HUES48 (cell line): ENCODE measurements at regions not wholly inside any gene's neighbourhood (a gene's known extent, or its start where the extent isn't known, plus 50 kb on each side); places are given as distances from the start of the nearest gene placed in this dataset.
"Not testable (repeated sequence)": the region's sequence is repeated elsewhere in the genome, so short reads cannot be mapped to it uniquely, and the experiment has no call there.

Experiments
- H3K27ac ChIP-seq: one replicate; pipeline ENCODE4 v1.7.0; 2013; ENCODE audit warnings: low read depth, low read length, inconsistent platforms
- H3K27me3 ChIP-seq: 2 replicates; pipeline ENCODE4 v1.6.1; 2013; ENCODE audit warnings: mild to moderate bottlenecking, low read length; ENCODE audit not compliant: control insufficient read depth, insufficient read depth
- H3K36me3 ChIP-seq: 2 replicates; pipeline ENCODE4 v1.6.1; 2013; ENCODE audit warnings: low read length; ENCODE audit not compliant: control insufficient read depth, insufficient read depth
- H3K4me1 ChIP-seq: 2 replicates; pipeline ENCODE4 v1.6.1; 2013; ENCODE audit warnings: mild to moderate bottlenecking, low read length; ENCODE audit not compliant: control insufficient read depth, insufficient read depth
- H3K4me3 ChIP-seq: 2 replicates; pipeline ENCODE4 v1.5.1; 2013; ENCODE audit warnings: mild to moderate bottlenecking, low read depth, low read length
- H3K9ac ChIP-seq: 2 replicates; pipeline ENCODE4 v1.6.1; 2013; ENCODE audit warnings: mild to moderate bottlenecking, low read depth, low read length, moderate library complexity
- H3K9me3 ChIP-seq: 2 replicates; pipeline ENCODE4 v1.6.1; 2013; ENCODE audit warnings: low read length; ENCODE audit not compliant: control insufficient read depth, insufficient read depth

DNA sequence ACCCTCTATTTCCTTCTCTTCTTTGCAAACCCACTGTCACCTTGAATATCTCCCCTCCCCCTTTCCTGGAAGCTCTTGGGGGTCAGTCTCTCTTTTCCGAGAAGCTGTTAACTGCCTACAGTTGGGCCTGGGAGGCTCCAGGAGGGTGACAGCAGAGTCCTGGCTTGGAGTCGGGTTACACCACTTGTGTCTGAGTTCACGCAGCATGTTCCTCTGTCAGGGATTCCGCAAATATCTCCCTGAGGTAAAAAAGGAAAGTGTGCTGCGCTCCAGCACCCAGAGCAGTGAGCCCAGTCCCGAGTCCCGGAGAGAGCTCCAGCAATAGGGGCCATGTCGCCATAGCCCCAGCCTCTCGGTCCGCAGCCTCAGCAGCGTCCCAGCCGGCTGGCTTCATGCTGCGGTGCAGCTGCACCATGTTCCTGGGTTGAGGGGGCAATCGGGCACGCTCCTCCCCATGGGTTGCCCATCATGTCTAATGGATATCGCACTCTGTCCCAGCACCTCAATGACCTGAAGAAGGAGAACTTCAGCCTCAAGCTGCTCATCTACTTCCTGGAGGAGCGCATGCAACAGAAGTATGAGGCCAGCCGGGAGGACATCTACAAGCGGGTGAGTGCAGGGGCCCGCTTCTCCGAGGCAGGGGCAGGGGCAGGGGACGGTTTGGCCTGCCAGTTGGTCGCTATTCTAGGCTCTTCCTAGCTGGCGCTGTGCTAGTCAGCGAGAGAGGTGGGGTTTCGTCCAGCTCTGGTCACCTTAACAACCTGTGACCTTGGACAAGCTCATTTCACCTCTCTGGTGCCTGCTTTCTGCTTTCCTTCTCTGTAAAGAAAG, 101.3 kb upstream of the SEC22B start:
- H3K4me1 ChIP-seq, H3K4me3 ChIP-seq, H3K27me3 ChIP-seq, H3K9ac ChIP-seq, H3K36me3 ChIP-seq, H3K9me3 ChIP-seq, H3K27ac ChIP-seq: not testable (repeated sequence)

- H3K4me3 ChIP-seq, H3K9ac ChIP-seq, H3K36me3 ChIP-seq, H3K27ac ChIP-seq, H3K27me3 ChIP-seq, H3K9me3 ChIP-seq, H3K4me1 ChIP-seq: not testable (repeated sequence)
Measured at GRCh38 chr1:120276710-120277109, 100.4 kb upstream of the SEC22B start.

- H3K27me3 ChIP-seq, H3K4me3 ChIP-seq, H3K27ac ChIP-seq, H3K36me3 ChIP-seq, H3K9ac ChIP-seq, H3K4me1 ChIP-seq, H3K9me3 ChIP-seq: not testable (repeated sequence)
Measured at GRCh38 chr1:120274438-120274837, 98.1 kb upstream of the SEC22B start.

DNA sequence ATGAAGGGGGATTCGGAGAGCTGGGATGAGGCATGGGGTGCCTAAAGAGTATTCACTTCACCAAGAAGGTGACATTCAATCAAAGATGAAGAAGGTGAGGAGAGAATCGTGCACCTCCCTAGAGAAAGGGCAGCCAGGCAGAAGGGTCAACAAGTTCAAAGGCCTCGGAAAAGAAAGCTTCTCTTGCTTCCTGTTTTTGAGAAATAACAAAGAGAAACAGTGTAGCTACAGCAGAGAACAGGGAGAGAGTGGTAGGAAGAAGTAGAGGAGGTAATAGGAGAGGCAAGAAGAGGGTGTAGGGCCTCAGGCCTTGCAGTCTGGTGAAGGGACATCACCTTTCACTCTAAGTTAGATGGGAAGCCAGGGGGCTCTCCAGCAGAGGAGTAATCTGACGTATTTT, 97.0 kb upstream of the SEC22B start:
- H3K27ac ChIP-seq, H3K36me3 ChIP-seq, H3K4me1 ChIP-seq, H3K9me3 ChIP-seq, H3K27me3 ChIP-seq, H3K4me3 ChIP-seq, H3K9ac ChIP-seq: not testable (repeated sequence)

GRCh38 chr1:120272242-120272641, 95.9 kb upstream of the SEC22B start:
- H3K27ac ChIP-seq, H3K4me1 ChIP-seq, H3K4me3 ChIP-seq, H3K9me3 ChIP-seq, H3K27me3 ChIP-seq, H3K36me3 ChIP-seq, H3K9ac ChIP-seq: not testable (repeated sequence)

- not testable (repeated sequence) for H3K4me1 ChIP-seq, H3K9ac ChIP-seq, H3K27ac ChIP-seq, H3K9me3 ChIP-seq, H3K36me3 ChIP-seq, H3K4me3 ChIP-seq, H3K27me3 ChIP-seq
Measured at GRCh38 chr1:120271561-120272221, 95.4 kb upstream of the SEC22B start.

GRCh38 chr1:120267894-120268551, 91.7 kb upstream of the SEC22B start:
- not testable (repeated sequence) for H3K4me3 ChIP-seq, H3K36me3 ChIP-seq, H3K27ac ChIP-seq, H3K27me3 ChIP-seq, H3K9me3 ChIP-seq, H3K9ac ChIP-seq, H3K4me1 ChIP-seq

- not testable (repeated sequence) for H3K4me1 ChIP-seq
Measured at GRCh38 chr1:120264564-120264963, 88.2 kb upstream of the SEC22B start.

GRCh38 chr1:120262791-120263751, 86.8 kb upstream of the SEC22B start:
- H3K27me3 ChIP-seq, H3K9ac ChIP-seq, H3K36me3 ChIP-seq, H3K4me3 ChIP-seq, H3K27ac ChIP-seq, H3K4me1 ChIP-seq, H3K9me3 ChIP-seq: not testable (repeated sequence)

More at GRCh38 chr1:120264564-120264963, 88.2 kb upstream of the SEC22B start:
- not testable (repeated sequence) for H3K36me3 ChIP-seq, H3K9ac ChIP-seq, H3K4me3 ChIP-seq, H3K27me3 ChIP-seq, H3K9me3 ChIP-seq, H3K27ac ChIP-seq

DNA sequence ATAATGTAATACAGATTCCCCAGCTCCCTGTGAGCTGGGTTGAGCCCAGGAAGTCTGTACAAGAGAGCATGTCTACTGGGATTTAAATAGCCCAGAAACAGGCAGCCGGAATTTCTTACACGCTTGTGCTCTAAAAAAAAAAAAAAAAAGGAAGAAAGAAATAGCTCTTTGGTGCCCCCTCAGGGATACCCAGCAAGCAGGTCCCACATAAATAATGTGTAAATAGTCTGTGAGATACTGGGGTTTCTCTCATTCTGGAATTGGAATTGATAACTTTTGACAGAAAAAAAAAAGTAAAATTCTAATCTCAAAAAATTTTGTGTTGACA, 81.4 kb upstream of the SEC22B start:
- H3K9me3 ChIP-seq, H3K9ac ChIP-seq, H3K36me3 ChIP-seq, H3K27me3 ChIP-seq, H3K4me1 ChIP-seq, H3K27ac ChIP-seq, H3K4me3 ChIP-seq: not testable (repeated sequence)
